ENCODE measurements at regions not wholly inside any gene's neighbourhood (a gene's known extent, or its start where the extent isn't known, plus 50 kb on each side); places are given as distances from the start of the nearest gene placed in this dataset.

- TF ChIP-seq CTCF (IDR thresholded peaks at IDR 0.05) (no peak), POLR2A (IDR thresholded peaks at IDR 0.05) (no peak)
These were observed 747.8 kb downstream of the CDH18 start for GRCh38 chr5:19240170-19240569.

All from adrenal gland (tissue), 5 donors.